NT2/D1 (cell line): ENCODE measurements at regions not wholly inside any gene's neighbourhood (a gene's known extent, or its start where the extent isn't known, plus 50 kb on each side); places are given as distances from the start of the nearest gene placed in this dataset.

Source experiments
- SUZ12 ChIP-seq: IDR thresholded peaks from 2 replicates; pipeline ENCODE4 v1.6.1; 2011; ENCODE audit not compliant: insufficient read length, insufficient read depth; ENCODE audit errors: extremely low read depth
- ZNF274 ChIP-seq: IDR thresholded peaks from 2 replicates; pipeline ENCODE4 v1.6.1; 2011; ENCODE audit warnings: mild to moderate bottlenecking, low read depth, low read length

- no peak for TF ChIP-seq ZNF274
- no peak for TF ChIP-seq SUZ12
These were observed 291.2 kb downstream of the IRX1 start for GRCh38 chr5:3886524-3887451.
